GM13977 (cell line): ENCODE measurements at regions not wholly inside any gene's neighbourhood (a gene's known extent, or its start where the extent isn't known, plus 50 kb on each side); places are given as distances from the start of the nearest gene placed in this dataset.

Experiments used
- DNase-seq: peaks from one replicate; pipeline ENCODE4 v3.0.0; 2012; ENCODE audit warnings: low spot score
- in situ Hi-C: fragments of 300-500 bp; cut with MboI; formaldehyde crosslinking; loops from one replicate; pipeline ENCODE4 v1.12.0; 2022; ENCODE audit warnings: low sequenced_read_pairs, low pct_unique_long_range_greater_than_20kb, mixed read lengths, inconsistent platforms; ENCODE audit not compliant: unreplicated experiment
- TF ChIP-seq, protein P1 (sequence below): IDR thresholded peaks from 2 replicates; pipeline ENCODE4 v1.5.1; 2012; ENCODE audit warnings: mild to moderate bottlenecking, control low read depth; ENCODE audit not compliant: insufficient read depth; ENCODE audit errors: extremely low read depth, missing control alignments

DNA sequence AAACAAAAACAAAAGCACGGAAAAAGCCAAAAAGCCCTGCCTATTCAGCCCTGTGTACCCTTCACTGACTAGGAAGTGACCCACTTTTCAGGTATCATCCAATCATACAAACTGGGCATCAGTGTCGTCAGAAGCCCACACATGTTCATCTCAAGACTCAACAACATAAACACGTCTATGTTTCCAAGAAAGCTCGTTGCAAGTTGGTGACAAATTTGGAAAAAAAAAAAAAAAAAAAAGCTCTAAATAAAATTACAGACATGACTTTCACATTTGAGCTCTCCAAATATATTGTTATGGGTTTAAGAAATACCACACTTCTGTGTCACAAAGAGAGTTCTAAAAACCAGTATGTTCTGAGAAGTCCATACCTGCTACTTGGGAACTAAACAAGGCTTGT is 204.7 kb upstream of the KLF14 start:
- in situ Hi-C loops, result no loop called here
- no peak for DNase-seq
- TF ChIP-seq, protein P1, sequence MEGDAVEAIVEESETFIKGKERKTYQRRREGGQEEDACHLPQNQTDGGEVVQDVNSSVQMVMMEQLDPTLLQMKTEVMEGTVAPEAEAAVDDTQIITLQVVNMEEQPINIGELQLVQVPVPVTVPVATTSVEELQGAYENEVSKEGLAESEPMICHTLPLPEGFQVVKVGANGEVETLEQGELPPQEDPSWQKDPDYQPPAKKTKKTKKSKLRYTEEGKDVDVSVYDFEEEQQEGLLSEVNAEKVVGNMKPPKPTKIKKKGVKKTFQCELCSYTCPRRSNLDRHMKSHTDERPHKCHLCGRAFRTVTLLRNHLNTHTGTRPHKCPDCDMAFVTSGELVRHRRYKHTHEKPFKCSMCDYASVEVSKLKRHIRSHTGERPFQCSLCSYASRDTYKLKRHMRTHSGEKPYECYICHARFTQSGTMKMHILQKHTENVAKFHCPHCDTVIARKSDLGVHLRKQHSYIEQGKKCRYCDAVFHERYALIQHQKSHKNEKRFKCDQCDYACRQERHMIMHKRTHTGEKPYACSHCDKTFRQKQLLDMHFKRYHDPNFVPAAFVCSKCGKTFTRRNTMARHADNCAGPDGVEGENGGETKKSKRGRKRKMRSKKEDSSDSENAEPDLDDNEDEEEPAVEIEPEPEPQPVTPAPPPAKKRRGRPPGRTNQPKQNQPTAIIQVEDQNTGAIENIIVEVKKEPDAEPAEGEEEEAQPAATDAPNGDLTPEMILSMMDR, result no peak

DNA sequence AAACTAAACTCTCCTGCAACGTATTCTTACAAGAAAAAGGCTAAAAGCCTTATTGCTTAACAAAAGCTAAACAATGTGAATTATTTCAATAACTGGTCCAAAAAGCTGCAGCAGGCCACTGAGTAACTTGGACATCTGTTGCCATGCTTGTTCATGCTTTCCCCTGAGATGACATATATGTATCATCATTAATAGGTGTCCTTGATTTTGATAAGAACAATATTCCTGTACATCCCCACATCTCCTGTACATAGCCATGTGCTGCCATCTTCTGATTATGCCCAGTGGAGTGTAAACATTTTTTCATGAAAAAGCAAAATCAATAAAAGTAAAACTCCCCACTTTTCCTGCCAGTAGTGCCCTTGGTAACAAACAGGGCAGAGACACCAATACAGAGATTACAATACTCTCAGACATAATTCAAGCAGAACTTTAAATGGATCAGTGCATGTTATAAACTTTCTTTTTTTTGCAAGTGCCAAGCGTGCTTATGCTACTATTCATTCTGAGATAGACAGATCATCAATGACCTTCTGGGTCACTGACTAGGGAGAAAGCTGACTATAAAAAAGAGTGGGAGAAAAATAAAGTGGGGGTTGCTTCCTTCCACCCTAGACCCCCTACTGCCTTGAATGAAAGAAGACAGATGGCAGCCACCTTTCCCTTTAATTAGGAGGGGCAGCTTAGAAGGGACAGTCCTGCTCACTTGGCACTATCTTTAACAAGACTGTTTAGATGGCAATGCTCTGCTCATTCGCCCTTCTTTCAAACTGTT is 205.5 kb upstream of the KLF14 start:
- in situ Hi-C loops, result no loop called here
- TF ChIP-seq, protein P1, result no peak
- DNase-seq, result no peak

DNA sequence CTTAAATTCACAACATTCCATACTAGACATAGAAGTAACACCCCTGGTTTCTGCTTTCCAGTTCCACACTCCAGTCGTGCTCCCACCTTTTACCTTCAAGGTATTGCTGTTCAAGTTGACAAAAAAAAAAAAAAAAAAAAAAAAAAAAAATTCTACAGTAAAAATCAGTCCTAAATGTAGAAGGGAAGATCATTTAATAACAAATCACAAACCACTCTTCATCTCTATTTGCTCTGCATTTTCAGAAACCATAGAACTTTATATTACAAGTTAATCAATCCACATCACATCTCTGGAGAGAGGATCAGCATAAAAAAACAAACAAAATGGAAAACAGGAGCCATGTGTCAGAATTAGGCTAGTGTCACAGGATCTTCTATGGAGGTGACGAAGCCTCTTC is 206.3 kb upstream of the KLF14 start:
- no peak for DNase-seq
- in situ Hi-C loops, result no loop called here
- TF ChIP-seq, protein P1, result no peak

DNA sequence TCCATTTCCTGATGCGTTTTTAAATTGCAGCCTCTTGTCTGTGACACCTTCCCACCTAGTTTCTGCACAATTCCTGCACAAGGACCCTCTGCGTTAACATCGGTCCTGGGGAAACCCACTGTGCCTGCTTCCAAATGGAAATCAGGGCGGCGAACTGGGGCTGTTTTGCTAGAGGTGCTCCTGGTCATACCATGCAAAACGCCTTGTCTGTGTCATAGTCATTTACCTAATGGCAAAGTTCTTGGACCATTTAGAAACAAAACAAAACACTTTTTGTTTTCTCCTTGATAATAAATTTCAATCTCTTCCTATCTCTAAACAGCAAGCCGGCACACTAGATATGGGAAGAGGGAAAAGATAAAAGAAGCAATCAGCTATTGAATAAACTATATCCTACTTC is 206.9 kb upstream of the KLF14 start:
- in situ Hi-C loops, result no loop called here
- DNase-seq, result no peak
- TF ChIP-seq, protein P1, result no peak

DNA sequence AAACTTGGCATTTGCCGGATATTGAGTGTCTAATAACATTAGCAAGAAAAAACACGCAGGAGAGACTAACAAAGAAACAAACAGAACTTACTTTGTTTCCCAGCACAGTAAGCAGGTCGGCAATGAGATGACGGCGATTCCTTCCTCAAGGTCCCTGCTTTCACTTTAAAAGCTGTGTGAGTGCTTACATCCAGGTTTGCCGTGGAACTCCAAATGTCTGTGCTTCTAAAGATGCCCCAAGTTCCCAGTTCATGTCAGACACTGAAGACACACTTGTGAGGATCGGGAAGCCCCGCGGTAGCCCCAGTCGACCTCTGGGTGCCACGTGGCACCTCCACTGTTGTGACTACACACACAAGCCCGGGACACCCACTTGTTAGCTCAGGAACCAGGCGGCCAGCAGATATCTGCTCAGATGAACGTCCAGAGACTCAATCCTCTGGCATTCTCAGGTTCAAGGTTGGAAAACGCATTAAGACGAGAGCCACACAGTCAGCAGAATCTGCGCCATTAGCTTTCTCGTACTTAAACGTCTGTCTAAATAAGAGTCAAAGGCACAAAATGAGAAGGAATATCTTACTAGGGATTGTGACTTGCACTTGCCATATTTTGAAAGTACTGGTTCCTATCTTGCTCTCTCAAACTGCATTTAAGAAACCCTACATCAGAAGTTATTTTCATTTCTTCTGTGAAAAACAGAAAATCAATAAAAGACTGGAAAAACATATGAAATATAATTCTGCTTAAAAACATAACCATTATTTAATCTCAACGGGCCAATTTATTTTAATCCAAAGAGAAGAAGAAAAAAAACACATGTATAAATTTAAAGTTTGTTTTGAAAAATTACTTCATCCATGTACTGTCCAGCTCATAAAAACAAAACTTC is 207.6 kb upstream of the KLF14 start:
- TF ChIP-seq, protein P1, result no peak
- in situ Hi-C loops, result no loop called here
- DNase-seq, result no peak

DNA sequence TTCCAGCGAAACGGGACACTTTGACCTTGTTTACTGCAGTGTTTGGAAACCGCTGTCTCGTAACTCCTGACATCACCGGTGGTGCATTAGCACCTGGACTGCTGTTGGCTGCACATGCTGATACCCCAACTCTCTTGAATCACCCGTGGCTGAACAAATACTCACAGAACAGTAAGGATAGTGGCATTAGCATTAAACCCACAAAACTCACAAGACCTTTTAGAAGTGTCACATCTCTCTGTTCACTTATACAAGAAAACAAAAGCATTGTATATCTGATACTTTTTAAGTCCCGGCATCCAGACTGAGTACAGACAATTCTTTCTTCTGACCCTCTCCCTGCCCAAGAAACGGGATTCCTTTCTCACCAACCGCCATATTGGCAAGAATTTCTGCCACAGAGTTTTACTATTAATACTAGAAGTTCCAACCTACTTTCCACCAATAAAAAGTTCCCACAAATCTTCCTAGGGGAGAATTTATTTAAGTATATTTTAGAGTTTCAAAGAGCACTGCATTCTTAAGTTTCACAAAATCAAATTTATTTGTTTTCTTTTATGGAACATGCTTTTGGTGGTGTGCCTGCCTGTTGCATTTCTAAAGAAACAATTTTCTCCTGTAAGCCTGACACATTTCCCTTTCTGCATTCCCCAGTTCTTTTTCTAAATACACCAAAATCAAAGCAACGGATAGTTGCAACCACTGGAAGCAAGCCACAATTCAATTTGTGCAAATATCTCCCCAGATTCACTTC is 208.4 kb upstream of the KLF14 start:
- DNase-seq, result no peak
- in situ Hi-C loops, result no loop called here
- TF ChIP-seq, protein P1, result no peak
